Transverse colon (tissue), 3 donors: ENCODE measurements at regions not wholly inside any gene's neighbourhood (a gene's known extent, or its start where the extent isn't known, plus 50 kb on each side); places are given as distances from the start of the nearest gene placed in this dataset.

Source experiments
- CTCF ChIP-seq, 5 experiments: fragments of 200-600 bp in 3 of 5; fragments of 450-650 bp in 2 of 5; sonication (generic) in 3 of 5; IDR thresholded peaks; 1 replicate in 2 of 5; 2 replicates in 3 of 5; pipeline ENCODE4 v1.5.1; 2016 to 2017; ENCODE audit warnings: antibody characterized with exemption in 5 of 5, inconsistent platforms in 3 of 5, mild to moderate bottlenecking in 2 of 5, moderate library complexity in 1 of 5
- EP300 ChIP-seq: sonication (generic); formaldehyde crosslinking; IDR thresholded peaks from one replicate; pipeline ENCODE4 v1.6.1; 2017; ENCODE audit warnings: antibody characterized with exemption, low read depth

- TF ChIP-seq CTCF (IDR thresholded peaks at IDR 0.05) (no peak), EP300 (no peak)
Observed at GRCh38 chr4:55176497-55176896, 51.1 kb upstream of the KDR start.
